Osteocyte (in vitro differentiated cells): ENCODE measurements at regions not wholly inside any gene's neighbourhood (a gene's known extent, or its start where the extent isn't known, plus 50 kb on each side); places are given as distances from the start of the nearest gene placed in this dataset.

Experiments
- DNase-seq: peaks from one replicate; pipeline ENCODE4 v3.0.0; 2021; ENCODE audit warnings: mixed read lengths; ENCODE audit not compliant: unreplicated experiment; ENCODE audit errors: extremely low spot score
- H3K27ac Mint-ChIP-seq: one replicate; pipeline ENCODE4 v1.8.0; 2021; ENCODE audit warnings: mild to moderate bottlenecking, mixed read lengths; ENCODE audit not compliant: unreplicated experiment
- H3K27me3 Mint-ChIP-seq: one replicate; pipeline ENCODE4 v1.8.0; 2021; ENCODE audit warnings: mixed read lengths; ENCODE audit not compliant: unreplicated experiment
- H3K36me3 Mint-ChIP-seq: one replicate; pipeline ENCODE4 v1.8.0; 2021; ENCODE audit warnings: mixed read lengths; ENCODE audit not compliant: unreplicated experiment
- H3K4me1 Mint-ChIP-seq: one replicate; pipeline ENCODE4 v1.8.0; 2021; ENCODE audit warnings: mixed read lengths; ENCODE audit not compliant: unreplicated experiment
- H3K4me3 Mint-ChIP-seq: one replicate; pipeline ENCODE4 v1.8.0; 2021; ENCODE audit warnings: mild to moderate bottlenecking, moderate library complexity, mixed read lengths; ENCODE audit not compliant: unreplicated experiment
- H3K9me3 Mint-ChIP-seq: one replicate; pipeline ENCODE4 v1.8.0; 2021; ENCODE audit warnings: mixed read lengths; ENCODE audit not compliant: unreplicated experiment
- TF ChIP-seq, protein P1 (sequence below): fragments of 200-600 bp; sonication (generic); IDR thresholded peaks from 2 replicates; pipeline ENCODE4 v1.5.0; 2021; ENCODE audit warnings: antibody characterized with exemption, mild to moderate bottlenecking, moderate library complexity

DNA sequence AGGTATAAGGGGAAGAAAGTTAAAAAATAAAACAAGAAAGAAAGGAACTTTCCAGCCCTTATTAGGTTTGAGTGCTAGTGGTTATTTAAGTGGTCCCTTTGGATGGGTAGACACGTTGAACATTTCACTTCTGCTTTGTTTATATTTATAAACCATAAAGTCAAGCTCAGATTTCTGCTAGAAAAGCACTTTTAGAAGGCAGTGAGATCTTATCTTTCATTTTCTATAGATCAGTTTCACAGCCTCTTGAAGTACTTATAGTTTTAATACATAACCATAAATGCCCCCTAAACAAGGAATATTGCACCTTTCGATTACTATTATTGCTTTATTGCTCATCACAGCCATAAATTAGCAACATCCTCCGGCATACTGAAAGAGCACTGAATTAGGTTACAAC lies 446.8 kb upstream of the PLXNA2 start:
- Mint-ChIP-seq H3K36me3 (no peaks in the 10 kb centered on the region), H3K27ac (no peak overlapping the region), H3K9me3 (peaks cover 6% of the 10 kb centered on the region), H3K4me3 (no peak overlapping the region), H3K27me3 (no peaks in the 10 kb centered on the region), H3K4me1 (no peaks in the 10 kb centered on the region)
- TF ChIP-seq, protein P1, sequence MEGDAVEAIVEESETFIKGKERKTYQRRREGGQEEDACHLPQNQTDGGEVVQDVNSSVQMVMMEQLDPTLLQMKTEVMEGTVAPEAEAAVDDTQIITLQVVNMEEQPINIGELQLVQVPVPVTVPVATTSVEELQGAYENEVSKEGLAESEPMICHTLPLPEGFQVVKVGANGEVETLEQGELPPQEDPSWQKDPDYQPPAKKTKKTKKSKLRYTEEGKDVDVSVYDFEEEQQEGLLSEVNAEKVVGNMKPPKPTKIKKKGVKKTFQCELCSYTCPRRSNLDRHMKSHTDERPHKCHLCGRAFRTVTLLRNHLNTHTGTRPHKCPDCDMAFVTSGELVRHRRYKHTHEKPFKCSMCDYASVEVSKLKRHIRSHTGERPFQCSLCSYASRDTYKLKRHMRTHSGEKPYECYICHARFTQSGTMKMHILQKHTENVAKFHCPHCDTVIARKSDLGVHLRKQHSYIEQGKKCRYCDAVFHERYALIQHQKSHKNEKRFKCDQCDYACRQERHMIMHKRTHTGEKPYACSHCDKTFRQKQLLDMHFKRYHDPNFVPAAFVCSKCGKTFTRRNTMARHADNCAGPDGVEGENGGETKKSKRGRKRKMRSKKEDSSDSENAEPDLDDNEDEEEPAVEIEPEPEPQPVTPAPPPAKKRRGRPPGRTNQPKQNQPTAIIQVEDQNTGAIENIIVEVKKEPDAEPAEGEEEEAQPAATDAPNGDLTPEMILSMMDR: no peak
- DNase-seq: no peak

DNA sequence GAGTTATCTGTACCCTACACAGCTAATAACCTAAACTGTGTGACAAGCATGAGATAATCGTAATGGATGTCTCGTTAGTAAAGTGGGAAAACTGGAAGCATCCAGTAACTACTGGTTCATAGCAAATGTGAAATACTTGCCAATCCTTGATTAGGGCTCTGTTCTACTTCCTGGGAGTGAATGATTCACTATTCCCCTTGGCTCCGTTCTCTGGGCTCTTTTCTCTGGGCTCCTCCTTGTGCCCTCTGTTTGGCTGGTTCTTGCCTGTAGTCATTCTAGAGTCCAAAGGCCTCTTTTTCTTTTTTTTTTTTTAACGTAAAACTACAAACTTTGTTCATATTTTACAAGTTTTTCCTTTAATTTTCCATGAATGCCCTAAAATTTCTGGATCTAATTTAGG lies 465.8 kb upstream of the PLXNA2 start:
- DNase-seq: no peak
- TF ChIP-seq, protein P1: no peak
- no peaks in the 10 kb centered on the region for H3K36me3 Mint-ChIP-seq
- no peaks in the 10 kb centered on the region for H3K9me3 Mint-ChIP-seq
- no peak overlapping the region for H3K4me3 Mint-ChIP-seq
- H3K4me1 Mint-ChIP-seq: no peaks in the 10 kb centered on the region
- no peaks in the 10 kb centered on the region for H3K27me3 Mint-ChIP-seq
- no peak overlapping the region for H3K27ac Mint-ChIP-seq

DNA sequence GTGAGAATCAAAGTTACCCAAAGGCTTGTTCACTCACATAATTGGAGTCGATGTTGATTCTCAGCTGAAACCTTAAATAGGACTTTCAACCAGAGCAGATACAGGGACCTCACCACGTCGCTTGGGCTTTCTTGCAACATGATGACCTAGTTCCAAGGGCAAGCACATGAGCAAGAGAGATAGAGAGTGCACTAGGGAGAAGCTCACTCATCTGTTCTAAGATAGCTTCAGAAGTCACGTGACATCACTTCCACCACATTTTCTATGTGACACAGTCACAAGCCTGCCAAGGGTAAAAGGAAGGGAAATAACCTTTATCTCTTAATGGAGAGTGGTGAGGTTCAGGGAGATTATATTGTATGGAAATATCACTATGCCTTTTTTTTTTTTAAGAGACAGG lies 470.1 kb upstream of the PLXNA2 start:
- Mint-ChIP-seq H3K4me3 (no peak overlapping the region), H3K36me3 (no peaks in the 10 kb centered on the region), H3K4me1 (no peaks in the 10 kb centered on the region), H3K27me3 (no peaks in the 10 kb centered on the region), H3K27ac (no peak overlapping the region), H3K9me3 (no peaks in the 10 kb centered on the region)
- DNase-seq: no peak
- TF ChIP-seq, protein P1: no peak

DNA sequence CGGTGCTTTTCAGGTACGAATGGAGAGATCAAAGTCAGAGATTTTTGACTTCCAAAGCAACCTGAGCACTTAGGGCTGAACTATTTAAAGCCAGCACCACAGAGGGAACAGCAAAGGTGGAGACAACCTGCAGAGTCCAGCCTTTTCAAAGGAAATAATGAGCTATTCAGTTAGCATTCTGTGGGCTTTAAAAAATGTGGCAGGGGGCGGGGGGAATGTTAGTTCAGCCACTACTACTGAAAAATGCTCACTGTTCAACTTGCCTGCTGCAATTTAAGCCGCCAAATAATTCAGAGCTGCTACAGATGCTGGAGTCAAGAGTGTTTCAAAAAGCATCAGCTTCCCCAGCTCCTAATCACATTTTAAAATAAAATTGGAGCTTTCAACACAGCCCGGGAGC lies 473.3 kb upstream of the PLXNA2 start:
- no peak overlapping the region for H3K27ac Mint-ChIP-seq
- no peak for DNase-seq
- peaks cover 16% of the 10 kb centered on the region for H3K9me3 Mint-ChIP-seq
- no peaks in the 10 kb centered on the region for H3K36me3 Mint-ChIP-seq
- no peaks in the 10 kb centered on the region for H3K27me3 Mint-ChIP-seq
- H3K4me1 Mint-ChIP-seq: no peaks in the 10 kb centered on the region
- H3K4me3 Mint-ChIP-seq: no peak overlapping the region
- TF ChIP-seq, protein P1: no peak

DNA sequence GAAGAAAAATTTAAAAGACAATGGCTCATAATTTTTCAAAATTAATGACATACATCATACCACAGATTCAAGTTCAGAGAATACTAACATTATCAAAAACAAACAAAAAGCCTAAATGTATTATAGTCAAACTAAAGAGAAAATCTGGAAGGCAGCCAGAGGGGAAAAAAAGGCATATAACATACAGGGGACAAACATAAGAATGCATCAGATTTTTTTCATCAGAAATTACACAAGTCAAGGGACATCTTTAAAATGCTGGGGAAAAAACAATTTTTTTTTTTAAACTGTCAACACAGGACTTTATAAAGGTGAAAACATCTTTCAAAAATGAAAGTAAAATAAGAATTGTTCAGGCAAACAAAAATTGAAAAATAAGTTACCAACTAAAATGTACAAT lies 478.4 kb upstream of the PLXNA2 start:
- H3K4me1 Mint-ChIP-seq: no peaks in the 10 kb centered on the region
- no peak overlapping the region for H3K4me3 Mint-ChIP-seq
- H3K9me3 Mint-ChIP-seq: peaks cover 24% of the 10 kb centered on the region
- no peak overlapping the region for H3K27ac Mint-ChIP-seq
- H3K36me3 Mint-ChIP-seq: no peaks in the 10 kb centered on the region
- no peak for DNase-seq
- H3K27me3 Mint-ChIP-seq: no peaks in the 10 kb centered on the region
- TF ChIP-seq, protein P1: no peak
